Liver (tissue), 3 donors: ENCODE measurements at regions not wholly inside any gene's neighbourhood (a gene's known extent, or its start where the extent isn't known, plus 50 kb on each side); places are given as distances from the start of the nearest gene placed in this dataset.

Experiments
- CTCF ChIP-seq: fragments of 150-350 bp; IDR thresholded peaks from 2 replicates; pipeline ENCODE4 v1.5.1; 2017; ENCODE audit warnings: improper control_type of control experiment, low read depth, low read length; ENCODE audit not compliant: missing input control
- JUND ChIP-seq, 2 donors: IDR thresholded peaks; 2 replicates each; pipeline ENCODE4 v1.6.1; 2016; ENCODE audit warnings: antibody characterized with exemption in 2 of 2
- TAF1 ChIP-seq: conservative IDR thresholded peaks from 2 replicates; pipeline ENCODE4 v1.6.1; 2016; ENCODE audit warnings: antibody characterized with exemption, mild to moderate bottlenecking
- donor health status: healthy.
- donor health status: healthy.

- TF ChIP-seq CTCF (no peak), TAF1 (no peak), JUND (IDR thresholded peaks at IDR 0.05) (no peak)
These were observed 135.4 kb upstream of the KITLG start for GRCh38 chr12:88715673-88716072.
